NOMO-1 treated with dmso at 0.1 percent for 144 hours (cell line): ENCODE measurements at regions not wholly inside any gene's neighbourhood (a gene's known extent, or its start where the extent isn't known, plus 50 kb on each side); places are given as distances from the start of the nearest gene placed in this dataset.

Source experiments
- DNase-seq: peaks from one replicate; lab custom pipeline; 2025; ENCODE audit not compliant: unreplicated experiment; lab: John Stamatoyannopoulos, UW

- DNase-seq: peak; percentile 8
These were observed 55.0 kb upstream of the PRDM5 start for GRCh38 chr4:120977435-120977997.

- DNase-seq: no peak
These were observed 50.7 kb upstream of the PRDM5 start for GRCh38 chr4:120973207-120973606.
